ENCODE measurements at regions not wholly inside any gene's neighbourhood (a gene's known extent, or its start where the extent isn't known, plus 50 kb on each side); places are given as distances from the start of the nearest gene placed in this dataset.

GRCh38 chr14:66247662-66248193 lies 238.4 kb upstream of the CCDC196 start:
- DNase-seq (ENCODE audit: low read depth) = no peak
- no peak for TF ChIP-seq CTCF (IDR thresholded peaks at IDR 0.05; ENCODE audit: control insufficient read depth, insufficient read depth, low read depth, low read length, missing control alignments)
- no peak overlapping the region for H3K4me3 ChIP-seq (ENCODE audit: control insufficient read depth, low read depth, low read length)

- no peak for TF ChIP-seq CTCF (IDR thresholded peaks at IDR 0.05; ENCODE audit: control insufficient read depth, insufficient read depth, low read depth, low read length, missing control alignments)
- DNase-seq (ENCODE audit: low read depth) = no peak
- no peak overlapping the region for H3K4me3 ChIP-seq (ENCODE audit: control insufficient read depth, low read depth, low read length)
Measured at GRCh38 chr14:66248256-66248655, 237.9 kb upstream of the CCDC196 start.

- DNase-seq (ENCODE audit: low read depth) = no peak
- TF ChIP-seq CTCF (IDR thresholded peaks at IDR 0.05; ENCODE audit: control insufficient read depth, insufficient read depth, low read depth, low read length, missing control alignments) = no peak
- no peak overlapping the region for H3K4me3 ChIP-seq (ENCODE audit: control insufficient read depth, low read depth, low read length)
Measured at GRCh38 chr14:66249544-66249943, 236.6 kb upstream of the CCDC196 start.

- DNase-seq (ENCODE audit: low read depth) = no peak
- no peak for TF ChIP-seq CTCF (IDR thresholded peaks at IDR 0.05; ENCODE audit: control insufficient read depth, insufficient read depth, low read depth, low read length, missing control alignments)
- no peak overlapping the region for H3K4me3 ChIP-seq (ENCODE audit: control insufficient read depth, low read depth, low read length)
Measured at GRCh38 chr14:66254038-66254437, 232.1 kb upstream of the CCDC196 start.

GRCh38 chr14:66268802-66269334 lies 217.3 kb upstream of the CCDC196 start:
- TF ChIP-seq CTCF (IDR thresholded peaks at IDR 0.05; ENCODE audit: control insufficient read depth, insufficient read depth, low read depth, low read length, missing control alignments) = no peak
- DNase-seq (ENCODE audit: low read depth) = no peak

GRCh38 chr14:66272221-66272620 lies 213.9 kb upstream of the CCDC196 start:
- no peak overlapping the region for H3K4me3 ChIP-seq (ENCODE audit: control insufficient read depth, low read depth, low read length)
- DNase-seq (ENCODE audit: low read depth) = no peak
- TF ChIP-seq CTCF (IDR thresholded peaks at IDR 0.05; ENCODE audit: control insufficient read depth, insufficient read depth, low read depth, low read length, missing control alignments) = no peak

More at GRCh38 chr14:66268802-66269334, 217.3 kb upstream of the CCDC196 start:
- no peak overlapping the region for H3K4me3 ChIP-seq (ENCODE audit: control insufficient read depth, low read depth, low read length)

All from AG09309 (cell line).